Endodermal cell (in vitro differentiated cells): ENCODE measurements at regions not wholly inside any gene's neighbourhood (a gene's known extent, or its start where the extent isn't known, plus 50 kb on each side); places are given as distances from the start of the nearest gene placed in this dataset.

Experiments used
- DNase-seq: peaks from one replicate; pipeline ENCODE4 v3.0.0-alpha.2; 2017
- H3K27ac ChIP-seq: 2 replicates; pipeline ENCODE4 v1.5.1; 2013; ENCODE audit warnings: mild to moderate bottlenecking, low read depth, low read length, moderate library complexity
- H3K27me3 ChIP-seq: 2 replicates; pipeline ENCODE4 v1.6.1; 2013; ENCODE audit warnings: mild to moderate bottlenecking, low read length, moderate library complexity; ENCODE audit not compliant: insufficient read depth, control insufficient read depth, poor library complexity, severe bottlenecking
- H3K36me3 ChIP-seq: 2 replicates; pipeline ENCODE4 v1.7.0; 2013; ENCODE audit warnings: mild to moderate bottlenecking, low read length, moderate library complexity; ENCODE audit not compliant: control insufficient read depth, insufficient read depth
- H3K4me1 ChIP-seq: one replicate; pipeline ENCODE4 v1.7.0; 2013; ENCODE audit warnings: low read length; ENCODE audit not compliant: control insufficient read depth, insufficient read depth
- H3K4me3 ChIP-seq: 2 replicates; pipeline ENCODE4 v1.5.1; 2013; ENCODE audit warnings: mild to moderate bottlenecking, low read length, moderate library complexity
- H3K9ac ChIP-seq: 2 replicates; pipeline ENCODE4 v1.6.1; 2013; ENCODE audit warnings: mild to moderate bottlenecking, low read length, moderate library complexity; ENCODE audit not compliant: poor library complexity, severe bottlenecking; ENCODE audit errors: extremely low read depth
- H3K9me3 ChIP-seq: 2 replicates; pipeline ENCODE4 v1.6.1; 2013; ENCODE audit warnings: mild to moderate bottlenecking, low read length, moderate library complexity; ENCODE audit not compliant: control insufficient read depth
- H3K27ac Mint-ChIP-seq: 2 replicates; pipeline ENCODE4 v1.8.0; 2020; ENCODE audit warnings: mixed read lengths
- H3K27me3 Mint-ChIP-seq: 2 replicates; pipeline ENCODE4 v1.8.0; 2021; ENCODE audit warnings: mild to moderate bottlenecking, mixed read lengths; ENCODE audit not compliant: insufficient read depth
- H3K36me3 Mint-ChIP-seq: 2 replicates; pipeline ENCODE4 v1.8.0; 2020; ENCODE audit warnings: low read depth, mixed read lengths
- H3K4me1 Mint-ChIP-seq: 2 replicates; pipeline ENCODE4 v1.8.0; 2020; ENCODE audit warnings: mixed read lengths
- H3K4me3 Mint-ChIP-seq: 2 replicates; pipeline ENCODE4 v1.8.0; 2020; ENCODE audit warnings: mild to moderate bottlenecking, moderate library complexity, mixed read lengths
- H3K9me3 Mint-ChIP-seq: 2 replicates; pipeline ENCODE4 v1.8.0; 2020; ENCODE audit warnings: mild to moderate bottlenecking, mixed read lengths
- CTCF ChIP-seq: fragments of 200-600 bp; sonication (generic); conservative IDR thresholded peaks from 2 replicates; pipeline ENCODE4 v1.5.0; 2021; ENCODE audit warnings: antibody characterized with exemption, mild to moderate bottlenecking
- WGBS, 2 experiments: methylation state at CpG; one replicate each; pipeline versions ENCODE4 v1.1.5 to v1.1.7; 2013; ENCODE audit warnings: missing lambda C conversion rate in 2 of 2, mixed read lengths in 1 of 2; ENCODE audit not compliant: insufficient coverage in 1 of 2, insufficient read length in 1 of 2; 5-methylcytosine and 5-hydroxymethylcytosine counted together

DNA sequence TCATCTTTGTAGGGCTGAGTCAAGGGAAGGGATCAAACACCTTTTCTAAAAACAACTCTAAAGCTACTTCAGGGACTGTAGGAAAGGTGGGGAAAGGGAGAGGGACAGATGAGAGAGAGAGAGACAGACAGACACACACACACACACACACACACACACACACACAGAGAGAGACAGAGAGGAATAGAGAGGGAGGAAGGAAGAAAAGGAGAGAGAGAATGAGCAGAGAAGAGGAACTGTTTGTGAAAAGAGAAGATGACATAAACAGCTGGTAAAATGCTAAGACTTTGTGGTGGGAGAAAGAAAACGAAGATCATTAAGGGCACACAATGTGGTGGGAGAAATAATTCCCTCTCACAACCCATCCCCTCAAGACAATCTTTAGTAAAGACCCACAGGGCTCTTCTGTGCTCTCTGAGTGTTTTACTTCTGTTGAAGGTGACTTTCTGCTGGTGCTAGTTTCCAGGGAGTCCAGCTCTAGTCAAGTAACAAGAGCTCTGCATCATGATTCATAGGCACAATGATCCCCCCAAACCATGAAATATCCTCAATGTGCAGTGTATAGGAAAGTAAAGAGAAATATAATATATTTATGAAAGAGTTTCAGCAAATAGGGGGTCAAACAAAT, 77.2 kb upstream of the STK17B start:
- no peaks in the 10 kb centered on the region for H3K36me3 ChIP-seq
- no peaks in the 10 kb centered on the region for H3K9me3 ChIP-seq
- no peaks in the 10 kb centered on the region for H3K27me3 ChIP-seq
- H3K9ac ChIP-seq: no peak overlapping the region
- H3K4me1 ChIP-seq: no peaks in the 10 kb centered on the region
- no peak for TF ChIP-seq CTCF
- no peak overlapping the region for H3K4me3 ChIP-seq
- Mint-ChIP-seq H3K27ac (no peak overlapping the region), H3K4me3 (no peak overlapping the region), H3K9me3 (no peaks in the 10 kb centered on the region), H3K4me1 (no peaks in the 10 kb centered on the region), H3K36me3 (peaks cover 7% of the 10 kb centered on the region), H3K27me3 (no peaks in the 10 kb centered on the region)
- no CpG with 5 or more reads among the region's 1 CpG for WGBS, 2 experiments
- DNase-seq: no peak
- H3K27ac ChIP-seq: no peak overlapping the region

DNA sequence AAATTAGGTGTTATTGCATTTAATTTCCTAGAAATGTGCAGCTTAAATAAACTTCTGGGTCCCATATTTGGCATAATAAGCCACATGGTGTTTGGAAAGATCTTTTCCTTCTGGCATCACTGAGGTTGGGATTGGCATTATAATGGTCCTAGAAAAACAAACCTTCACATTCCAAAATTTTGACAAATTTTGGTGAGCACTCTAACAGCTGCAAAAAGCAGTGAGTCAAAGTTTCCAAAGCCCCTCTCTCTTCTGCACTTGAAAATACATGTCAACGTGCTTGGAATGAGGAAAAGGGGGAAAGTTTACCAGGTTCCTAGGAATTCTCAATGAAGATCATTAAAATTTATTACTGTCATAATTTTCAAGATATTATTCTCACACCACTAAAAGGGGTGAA, 77.8 kb upstream of the STK17B start:
- WGBS, 2 experiments: 45% methylated on average over 1 of the region's 1 CpG; no CpG with 5 or more reads in 1 of the 2 experiments
- Mint-ChIP-seq H3K4me1 (no peaks in the 10 kb centered on the region), H3K27me3 (no peaks in the 10 kb centered on the region), H3K36me3 (peaks cover 7% of the 10 kb centered on the region), H3K4me3 (no peak overlapping the region), H3K9me3 (no peaks in the 10 kb centered on the region), H3K27ac (no peak overlapping the region)
- no peak overlapping the region for H3K4me3 ChIP-seq
- H3K9ac ChIP-seq: no peak overlapping the region
- H3K27ac ChIP-seq: no peak overlapping the region
- H3K27me3 ChIP-seq: no peaks in the 10 kb centered on the region
- H3K9me3 ChIP-seq: no peaks in the 10 kb centered on the region
- TF ChIP-seq CTCF: no peak
- DNase-seq: no peak
- no peaks in the 10 kb centered on the region for H3K4me1 ChIP-seq
- H3K36me3 ChIP-seq: no peaks in the 10 kb centered on the region

GRCh38 chr2:196249860-196250259, 78.5 kb upstream of the STK17B start:
- Mint-ChIP-seq H3K4me3 (no peak overlapping the region), H3K4me1 (no peaks in the 10 kb centered on the region), H3K36me3 (peaks cover 7% of the 10 kb centered on the region), H3K27ac (no peak overlapping the region), H3K9me3 (no peaks in the 10 kb centered on the region), H3K27me3 (no peaks in the 10 kb centered on the region)
- no peaks in the 10 kb centered on the region for H3K27me3 ChIP-seq
- H3K27ac ChIP-seq: no peak overlapping the region
- no peaks in the 10 kb centered on the region for H3K9me3 ChIP-seq
- no peak for TF ChIP-seq CTCF
- no peak overlapping the region for H3K9ac ChIP-seq
- no peak overlapping the region for H3K4me3 ChIP-seq
- no peaks in the 10 kb centered on the region for H3K4me1 ChIP-seq
- DNase-seq: no peak
- 87 to 92% methylated on average over 3 of the region's 3 CpGs for WGBS, 2 experiments
- no peaks in the 10 kb centered on the region for H3K36me3 ChIP-seq
